ENCODE measurements at regions not wholly inside any gene's neighbourhood (a gene's known extent, or its start where the extent isn't known, plus 50 kb on each side); places are given as distances from the start of the nearest gene placed in this dataset.

- H3K4me1 Mint-ChIP-seq, result no peaks in the 10 kb centered on the region
- no peak overlapping the region for H3K4me3 Mint-ChIP-seq
- no peak overlapping the region for H3K27ac Mint-ChIP-seq
- H3K27me3 Mint-ChIP-seq, result no peaks in the 10 kb centered on the region
- H3K9me3 Mint-ChIP-seq, result no peaks in the 10 kb centered on the region
- no peak for DNase-seq
- H3K36me3 Mint-ChIP-seq, result no peaks in the 10 kb centered on the region
Observed at GRCh38 chr12:85352016-85352415, 72.0 kb downstream of the ALX1 start.

GRCh38 chr12:85356596-85357385 lies 76.8 kb downstream of the ALX1 start:
- no peaks in the 10 kb centered on the region for H3K36me3 Mint-ChIP-seq
- DNase-seq, result no peak
- H3K27me3 Mint-ChIP-seq, result no peaks in the 10 kb centered on the region
- H3K4me3 Mint-ChIP-seq, result no peak overlapping the region
- peaks cover 8% of the 10 kb centered on the region for H3K9me3 Mint-ChIP-seq
- H3K4me1 Mint-ChIP-seq, result no peaks in the 10 kb centered on the region
- no peak overlapping the region for H3K27ac Mint-ChIP-seq

GRCh38 chr12:85357609-85358008 lies 77.6 kb downstream of the ALX1 start:
- Mint-ChIP-seq H3K4me3 (no peak overlapping the region), H3K4me1 (no peaks in the 10 kb centered on the region), H3K36me3 (no peaks in the 10 kb centered on the region), H3K9me3 (peaks cover 8% of the 10 kb centered on the region), H3K27ac (no peak overlapping the region), H3K27me3 (no peaks in the 10 kb centered on the region)
- DNase-seq, result no peak

GRCh38 chr12:85358715-85359114 lies 78.7 kb downstream of the ALX1 start:
- Mint-ChIP-seq H3K9me3 (peaks cover 8% of the 10 kb centered on the region), H3K27me3 (no peaks in the 10 kb centered on the region), H3K4me3 (no peak overlapping the region), H3K27ac (no peak overlapping the region), H3K36me3 (no peaks in the 10 kb centered on the region), H3K4me1 (no peaks in the 10 kb centered on the region)
- no peak for DNase-seq

- Mint-ChIP-seq H3K27ac (no peak overlapping the region), H3K27me3 (no peaks in the 10 kb centered on the region), H3K9me3 (peaks cover 8% of the 10 kb centered on the region), H3K36me3 (no peaks in the 10 kb centered on the region), H3K4me1 (no peaks in the 10 kb centered on the region), H3K4me3 (no peak overlapping the region)
- no peak for DNase-seq
Observed at GRCh38 chr12:85363382-85364190, 83.6 kb downstream of the ALX1 start.

GRCh38 chr12:85367936-85368335 lies 87.9 kb downstream of the ALX1 start:
- H3K27me3 Mint-ChIP-seq, result no peaks in the 10 kb centered on the region
- no peak overlapping the region for H3K27ac Mint-ChIP-seq
- no peak for DNase-seq
- H3K4me3 Mint-ChIP-seq, result no peak overlapping the region
- H3K9me3 Mint-ChIP-seq, result no peaks in the 10 kb centered on the region
- H3K4me1 Mint-ChIP-seq, result no peaks in the 10 kb centered on the region
- H3K36me3 Mint-ChIP-seq, result no peaks in the 10 kb centered on the region

- H3K4me1 Mint-ChIP-seq, result no peaks in the 10 kb centered on the region
- H3K27ac Mint-ChIP-seq, result no peak overlapping the region
- DNase-seq, result no peak
- H3K9me3 Mint-ChIP-seq, result peaks cover 3% of the 10 kb centered on the region
- no peak overlapping the region for H3K4me3 Mint-ChIP-seq
- H3K36me3 Mint-ChIP-seq, result no peaks in the 10 kb centered on the region
- H3K27me3 Mint-ChIP-seq, result no peaks in the 10 kb centered on the region
Observed at GRCh38 chr12:85369365-85370154, 89.5 kb downstream of the ALX1 start.

- H3K4me3 Mint-ChIP-seq, result no peak overlapping the region
- no peaks in the 10 kb centered on the region for H3K27me3 Mint-ChIP-seq
- H3K4me1 Mint-ChIP-seq, result no peaks in the 10 kb centered on the region
- H3K27ac Mint-ChIP-seq, result no peak overlapping the region
- DNase-seq, result no peak
- H3K9me3 Mint-ChIP-seq, result peaks cover 3% of the 10 kb centered on the region
- no peaks in the 10 kb centered on the region for H3K36me3 Mint-ChIP-seq
Observed at GRCh38 chr12:85373045-85373444, 93.0 kb downstream of the ALX1 start.

GRCh38 chr12:85374981-85375380 lies 95.0 kb downstream of the ALX1 start:
- H3K27me3 Mint-ChIP-seq, result no peaks in the 10 kb centered on the region
- no peak overlapping the region for H3K4me3 Mint-ChIP-seq
- peaks cover 3% of the 10 kb centered on the region for H3K9me3 Mint-ChIP-seq
- H3K27ac Mint-ChIP-seq, result no peak overlapping the region
- no peaks in the 10 kb centered on the region for H3K4me1 Mint-ChIP-seq
- DNase-seq, result no peak
- no peaks in the 10 kb centered on the region for H3K36me3 Mint-ChIP-seq

- H3K4me3 Mint-ChIP-seq, result no peak overlapping the region
- H3K36me3 Mint-ChIP-seq, result no peaks in the 10 kb centered on the region
- no peaks in the 10 kb centered on the region for H3K4me1 Mint-ChIP-seq
- no peaks in the 10 kb centered on the region for H3K9me3 Mint-ChIP-seq
- H3K27me3 Mint-ChIP-seq, result no peaks in the 10 kb centered on the region
- DNase-seq, result no peak
- no peak overlapping the region for H3K27ac Mint-ChIP-seq
Observed at GRCh38 chr12:85385406-85385805, 105.4 kb downstream of the ALX1 start.

GRCh38 chr12:85390266-85390665 lies 110.2 kb downstream of the ALX1 start:
- Mint-ChIP-seq H3K36me3 (no peaks in the 10 kb centered on the region), H3K27ac (no peak overlapping the region), H3K9me3 (no peaks in the 10 kb centered on the region), H3K4me3 (no peak overlapping the region), H3K27me3 (no peaks in the 10 kb centered on the region), H3K4me1 (no peaks in the 10 kb centered on the region)
- DNase-seq, result no peak

GRCh38 chr12:85392508-85392907 lies 112.5 kb downstream of the ALX1 start:
- H3K4me1 Mint-ChIP-seq, result no peaks in the 10 kb centered on the region
- no peak overlapping the region for H3K4me3 Mint-ChIP-seq
- H3K9me3 Mint-ChIP-seq, result no peaks in the 10 kb centered on the region
- H3K27ac Mint-ChIP-seq, result no peak overlapping the region
- H3K27me3 Mint-ChIP-seq, result no peaks in the 10 kb centered on the region
- DNase-seq, result no peak
- no peaks in the 10 kb centered on the region for H3K36me3 Mint-ChIP-seq

- no peak overlapping the region for H3K4me3 Mint-ChIP-seq
- no peak overlapping the region for H3K27ac Mint-ChIP-seq
- H3K4me1 Mint-ChIP-seq, result no peaks in the 10 kb centered on the region
- no peaks in the 10 kb centered on the region for H3K36me3 Mint-ChIP-seq
- DNase-seq, result no peak
- no peaks in the 10 kb centered on the region for H3K27me3 Mint-ChIP-seq
- no peaks in the 10 kb centered on the region for H3K9me3 Mint-ChIP-seq
Observed at GRCh38 chr12:85393606-85394005, 113.6 kb downstream of the ALX1 start.

GRCh38 chr12:85394065-85394464 lies 114.0 kb downstream of the ALX1 start:
- no peaks in the 10 kb centered on the region for H3K27me3 Mint-ChIP-seq
- H3K9me3 Mint-ChIP-seq, result no peaks in the 10 kb centered on the region
- H3K4me3 Mint-ChIP-seq, result no peak overlapping the region
- no peak for DNase-seq
- H3K4me1 Mint-ChIP-seq, result no peaks in the 10 kb centered on the region
- no peaks in the 10 kb centered on the region for H3K36me3 Mint-ChIP-seq
- no peak overlapping the region for H3K27ac Mint-ChIP-seq

GRCh38 chr12:85394809-85395208 lies 114.8 kb downstream of the ALX1 start:
- Mint-ChIP-seq H3K9me3 (no peaks in the 10 kb centered on the region), H3K27me3 (no peaks in the 10 kb centered on the region), H3K4me1 (no peaks in the 10 kb centered on the region), H3K36me3 (no peaks in the 10 kb centered on the region), H3K4me3 (no peak overlapping the region), H3K27ac (no peak overlapping the region)
- no peak for DNase-seq
